DND-41 (cell line): ENCODE measurements at regions not wholly inside any gene's neighbourhood (a gene's known extent, or its start where the extent isn't known, plus 50 kb on each side); places are given as distances from the start of the nearest gene placed in this dataset.

Source experiments
- ATAC-seq: fragments of 200-7000 bp; cut with Tn5 transposase; 3 replicates; pipeline ENCODE4 v1.9.1; 2021; ENCODE audit warnings: low read depth; ENCODE audit not compliant: insufficient read depth
- DNase-seq: peaks from one replicate; pipeline ENCODE4 v3.0.0-alpha.2; 2020
- H2AFZ ChIP-seq: 2 replicates; pipeline ENCODE4 v1.6.0; 2012; ENCODE audit warnings: low read depth, low read length
- H3K27ac ChIP-seq: 2 replicates; pipeline ENCODE4 v1.5.1; 2012; ENCODE audit warnings: low read length, inconsistent platforms
- H3K27me3 ChIP-seq: fragments of 200-600 bp; sonication (generic); 2 replicates; pipeline ENCODE4 v1.6.0; 2012; ENCODE audit warnings: low read length, mild to moderate bottlenecking, inconsistent platforms; ENCODE audit not compliant: insufficient read depth, poor library complexity
- H3K36me3 ChIP-seq: 2 replicates; pipeline ENCODE4 v1.5.1; 2012; ENCODE audit warnings: low read length, inconsistent platforms; ENCODE audit not compliant: insufficient read depth
- H3K4me1 ChIP-seq: 2 replicates; pipeline ENCODE4 v1.5.1; 2012; ENCODE audit warnings: mild to moderate bottlenecking, low read length; ENCODE audit not compliant: insufficient read depth
- H3K4me2 ChIP-seq: 2 replicates; pipeline ENCODE4 v1.6.0; 2012; ENCODE audit warnings: mild to moderate bottlenecking, moderate library complexity, low read length, inconsistent platforms; ENCODE audit not compliant: insufficient read depth
- H3K4me3 ChIP-seq, 2 experiments: fragments of 200-600 bp in 1 of 2; shearing (Covaris generic) in 1 of 2; 2 replicates each; pipeline ENCODE4 v1.5.1; 2012 to 2016; ENCODE audit warnings: inconsistent platforms in 2 of 2, low read length in 2 of 2, mild to moderate bottlenecking in 2 of 2, low read depth in 1 of 2, moderate library complexity in 1 of 2
- H3K79me2 ChIP-seq: 2 replicates; pipeline ENCODE4 v1.6.0; 2012; ENCODE audit warnings: low read length, inconsistent platforms; ENCODE audit not compliant: insufficient read depth
- H3K9ac ChIP-seq: 2 replicates; pipeline ENCODE4 v1.6.0; 2012; ENCODE audit warnings: low read depth, mild to moderate bottlenecking, inconsistent platforms, low read length, moderate library complexity
- H3K9me3 ChIP-seq: 2 replicates; pipeline ENCODE4 v1.5.1; 2012; ENCODE audit warnings: low read length, moderate library complexity, mild to moderate bottlenecking, inconsistent platforms; ENCODE audit not compliant: insufficient read depth, severe bottlenecking
- H4K20me1 ChIP-seq: 2 replicates; pipeline ENCODE4 v1.6.0; 2012; ENCODE audit warnings: low read length; ENCODE audit not compliant: insufficient read depth
- CTCF ChIP-seq: IDR thresholded peaks from 2 replicates; pipeline ENCODE4 v1.5.1; 2012; ENCODE audit warnings: borderline replicate concordance, low read length, moderate library complexity, mild to moderate bottlenecking; ENCODE audit not compliant: poor library complexity, severe bottlenecking; ENCODE audit errors: extremely low read depth
- EZH2 ChIP-seq: IDR thresholded peaks from 3 replicates; pipeline ENCODE4 v1.6.1; 2012; ENCODE audit warnings: borderline replicate concordance, low read depth, mild to moderate bottlenecking, moderate library complexity, low read length, inconsistent platforms; ENCODE audit not compliant: severe bottlenecking

- Histone ChIP-seq H2AFZ (no peak overlapping the region), H3K27ac (no peak overlapping the region), H3K4me3 (no peak overlapping the region), H3K79me2 (no peaks in the 10 kb centered on the region), H3K27me3 (no peaks in the 10 kb centered on the region), H3K9me3 (peaks cover 2% of the 10 kb centered on the region), H3K4me1 (no peaks in the 10 kb centered on the region), H3K4me2 (no peak overlapping the region), H3K36me3 (no peaks in the 10 kb centered on the region), H4K20me1 (no peaks in the 10 kb centered on the region), H3K9ac (no peak overlapping the region)
- no peak for TF ChIP-seq CTCF
- TF ChIP-seq EZH2: no peak
- ATAC-seq: no peak
- DNase-seq: no peak
Observed at GRCh38 chr1:217076902-217077301, 353.7 kb upstream of the ESRRG start.

GRCh38 chr1:217072926-217073325 lies 349.7 kb upstream of the ESRRG start:
- Histone ChIP-seq H3K4me1 (no peaks in the 10 kb centered on the region), H3K27ac (no peak overlapping the region), H3K9ac (no peak overlapping the region), H2AFZ (no peak overlapping the region), H3K4me2 (no peak overlapping the region), H3K79me2 (no peaks in the 10 kb centered on the region), H3K27me3 (no peaks in the 10 kb centered on the region), H3K36me3 (no peaks in the 10 kb centered on the region), H3K9me3 (peaks cover 2% of the 10 kb centered on the region), H4K20me1 (no peaks in the 10 kb centered on the region), H3K4me3 (no peak overlapping the region)
- DNase-seq: no peak
- no peak for ATAC-seq
- TF ChIP-seq EZH2 (no peak), CTCF (no peak)

DNA sequence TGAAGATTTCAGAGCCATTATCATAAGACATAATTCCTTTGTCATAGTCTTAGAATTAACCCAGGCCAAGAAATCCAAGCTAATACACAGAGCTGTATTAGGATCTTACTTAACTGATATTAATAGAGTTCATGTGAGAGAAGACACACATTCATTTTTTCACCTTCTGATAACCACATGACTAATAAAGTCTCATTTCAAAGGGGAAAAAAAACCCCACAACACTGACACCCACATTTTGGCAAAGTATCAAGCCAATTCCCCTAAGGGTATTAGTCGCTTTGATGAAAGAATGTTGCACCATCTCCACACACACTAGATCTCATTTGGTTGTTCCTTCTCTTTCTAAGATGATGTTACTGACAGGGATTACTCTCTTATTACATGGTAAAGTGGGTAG lies 344.4 kb upstream of the ESRRG start:
- Histone ChIP-seq H3K4me1 (no peaks in the 10 kb centered on the region), H3K27ac (no peak overlapping the region), H3K4me3 (no peak overlapping the region), H3K27me3 (no peaks in the 10 kb centered on the region), H3K9me3 (no peaks in the 10 kb centered on the region), H4K20me1 (no peaks in the 10 kb centered on the region), H3K4me2 (no peak overlapping the region), H3K9ac (no peak overlapping the region), H3K79me2 (no peaks in the 10 kb centered on the region), H2AFZ (no peak overlapping the region), H3K36me3 (no peaks in the 10 kb centered on the region)
- ATAC-seq: no peak
- DNase-seq: no peak
- TF ChIP-seq EZH2 (no peak), CTCF (no peak)

GRCh38 chr1:217066794-217067193 lies 343.6 kb upstream of the ESRRG start:
- no peak overlapping the region for H3K4me3 ChIP-seq
- DNase-seq: no peak
- no peak overlapping the region for H3K9ac ChIP-seq
- no peak overlapping the region for H3K27ac ChIP-seq
- H3K27me3 ChIP-seq: no peaks in the 10 kb centered on the region
- H3K4me2 ChIP-seq: no peak overlapping the region
- no peaks in the 10 kb centered on the region for H3K36me3 ChIP-seq
- no peak for TF ChIP-seq CTCF
- TF ChIP-seq EZH2: no peak
- H4K20me1 ChIP-seq: no peaks in the 10 kb centered on the region
- no peaks in the 10 kb centered on the region for H3K9me3 ChIP-seq
- H3K4me1 ChIP-seq: no peaks in the 10 kb centered on the region
- H2AFZ ChIP-seq: no peak overlapping the region
- H3K79me2 ChIP-seq: no peaks in the 10 kb centered on the region
- ATAC-seq: no peak
